Choroid plexus epithelial cell (primary cell): ENCODE measurements at regions not wholly inside any gene's neighbourhood (a gene's known extent, or its start where the extent isn't known, plus 50 kb on each side); places are given as distances from the start of the nearest gene placed in this dataset.

Experiments used
- DNase-seq: peaks from one replicate; pipeline ENCODE4 v3.0.0-alpha.2; 2010; ENCODE audit warnings: low read depth
- H3K4me3 ChIP-seq: 2 replicates; pipeline ENCODE4 v1.5.1; 2011; ENCODE audit warnings: low read depth, mild to moderate bottlenecking, control low read depth, low read length, moderate library complexity
- CTCF ChIP-seq: conservative IDR thresholded peaks from 2 replicates; pipeline ENCODE4 v1.5.1; 2011; ENCODE audit warnings: low read depth, mild to moderate bottlenecking, control low read depth, inconsistent platforms, low read length, moderate library complexity

GRCh38 chr2:188813315-188813714, 160.9 kb upstream of the COL3A1 start:
- no peak overlapping the region for H3K4me3 ChIP-seq
- no peak for TF ChIP-seq CTCF
- DNase-seq = peak; percentile 57

GRCh38 chr2:188813857-188814256, 160.3 kb upstream of the COL3A1 start:
- DNase-seq = peak; percentile 62
- no peak overlapping the region for H3K4me3 ChIP-seq
- TF ChIP-seq CTCF = no peak

GRCh38 chr2:188819011-188819410, 155.2 kb upstream of the COL3A1 start:
- no peak overlapping the region for H3K4me3 ChIP-seq
- no peak for DNase-seq
- TF ChIP-seq CTCF = no peak

GRCh38 chr2:188819792-188820191, 154.4 kb upstream of the COL3A1 start:
- H3K4me3 ChIP-seq = no peak overlapping the region
- DNase-seq = peak; percentile 54
- no peak for TF ChIP-seq CTCF

- no peak for TF ChIP-seq CTCF
- H3K4me3 ChIP-seq = no peak overlapping the region
- DNase-seq = no peak
Observed at GRCh38 chr2:188820576-188820975, 153.6 kb upstream of the COL3A1 start.

- no peak for TF ChIP-seq CTCF
- DNase-seq = no peak
- H3K4me3 ChIP-seq = no peak overlapping the region
Observed at GRCh38 chr2:188824125-188824524, 150.0 kb upstream of the COL3A1 start.

- no peak for DNase-seq
- no peak overlapping the region for H3K4me3 ChIP-seq
- no peak for TF ChIP-seq CTCF
Observed at GRCh38 chr2:188833331-188833730, 140.8 kb upstream of the COL3A1 start.
